SK-N-MC (cell line): ENCODE measurements at regions not wholly inside any gene's neighbourhood (a gene's known extent, or its start where the extent isn't known, plus 50 kb on each side); places are given as distances from the start of the nearest gene placed in this dataset.

Experiments
- DNase-seq: peaks from one replicate; pipeline ENCODE4 v3.0.0-alpha.2; 2011; ENCODE audit warnings: low read depth, low spot score
- H3K27ac ChIP-seq: fragments of 200-600 bp; sonication (generic); 2 replicates; pipeline ENCODE4 v1.5.1; 2016; ENCODE audit warnings: mixed run types
- H3K36me3 ChIP-seq: fragments of 200-600 bp; sonication (generic); 2 replicates; pipeline ENCODE4 v1.6.1; 2017; ENCODE audit warnings: antibody characterized with exemption, low read length, mixed read lengths; ENCODE audit not compliant: insufficient read depth
- H3K4me3 ChIP-seq: fragments of 200-600 bp; sonication (generic); 2 replicates; pipeline ENCODE4 v1.5.1; 2016
- H3K9ac ChIP-seq: fragments of 200-600 bp; sonication (generic); 2 replicates; pipeline ENCODE4 v1.8.0; 2017; ENCODE audit warnings: mixed run types, mixed read lengths; ENCODE audit not compliant: insufficient read length
- H3K9me3 ChIP-seq: fragments of 200-600 bp; sonication (generic); 2 replicates; pipeline ENCODE4 v1.6.1; 2017; ENCODE audit warnings: low read depth, mild to moderate bottlenecking, antibody characterized with exemption, low read length, moderate library complexity, mixed read lengths
- EZH2 ChIP-seq: fragments of 200-600 bp; sonication (generic); IDR thresholded peaks from one replicate; pipeline ENCODE4 v1.6.1; 2017; ENCODE audit warnings: antibody characterized with exemption
- FOXP2 ChIP-seq: optimal IDR thresholded peaks from 2 replicates; pipeline ENCODE3; 2011; ENCODE audit warnings: mild to moderate bottlenecking, moderate library complexity; ENCODE audit not compliant: insufficient read depth; ENCODE audit errors: extremely low read length, control extremely low read depth
- POLR2AphosphoS5 ChIP-seq: IDR thresholded peaks from 2 replicates; pipeline ENCODE4 v1.6.1; 2012; ENCODE audit warnings: mild to moderate bottlenecking, low read depth, low read length, borderline replicate concordance

- no peak overlapping the region for H3K27ac ChIP-seq
- H3K4me3 ChIP-seq, result no peak overlapping the region
- DNase-seq, result no peak
- TF ChIP-seq EZH2, result no peak
- TF ChIP-seq FOXP2, result no peak
- no peak for TF ChIP-seq POLR2AphosphoS5
- no peaks in the 10 kb centered on the region for H3K36me3 ChIP-seq
- H3K9me3 ChIP-seq, result no peaks in the 10 kb centered on the region
- no peak overlapping the region for H3K9ac ChIP-seq
Observed at GRCh38 chr2:199591826-199592225, 134.1 kb upstream of the SATB2 start.

- no peak for DNase-seq
- H3K9me3 ChIP-seq, result no peaks in the 10 kb centered on the region
- no peak for TF ChIP-seq POLR2AphosphoS5
Observed at GRCh38 chr2:199590321-199591203, 132.8 kb upstream of the SATB2 start.

GRCh38 chr2:199589306-199589705 lies 131.6 kb upstream of the SATB2 start:
- Histone ChIP-seq H3K27ac (no peak overlapping the region), H3K36me3 (no peaks in the 10 kb centered on the region), H3K4me3 (peak overlapping the region; percentile 72), H3K9me3 (no peaks in the 10 kb centered on the region), H3K9ac (no peak overlapping the region)
- DNase-seq, result peak; percentile 44
- TF ChIP-seq FOXP2, result peak; percentile 12
- no peak; the same call in 1 of the 2 replicates for TF ChIP-seq POLR2AphosphoS5

More at GRCh38 chr2:199590321-199591203, 132.8 kb upstream of the SATB2 start:
- no peak overlapping the region for H3K27ac ChIP-seq
- no peaks in the 10 kb centered on the region for H3K36me3 ChIP-seq
- H3K4me3 ChIP-seq, result no peak overlapping the region
- no peak overlapping the region for H3K9ac ChIP-seq

DNA sequence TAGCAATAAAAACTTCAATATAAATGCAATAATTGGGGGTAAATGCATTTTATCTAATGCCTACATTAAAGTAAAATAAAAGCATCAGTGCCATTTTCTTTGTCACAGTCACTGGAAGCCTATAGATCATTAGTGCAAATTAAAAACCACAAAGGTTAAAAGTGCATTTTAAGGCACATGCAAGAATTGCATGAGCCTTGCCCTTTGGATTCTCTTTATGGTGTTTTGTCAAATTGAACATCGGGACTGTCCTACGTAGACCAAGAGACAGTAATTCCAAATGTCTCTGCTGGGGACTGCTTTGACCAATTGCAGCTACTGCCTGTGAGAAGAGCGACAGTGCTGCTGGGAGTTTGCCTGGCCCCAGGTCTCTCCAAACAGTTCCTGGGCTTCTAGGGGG lies 130.3 kb upstream of the SATB2 start:
- H3K4me3 ChIP-seq, result no peak overlapping the region
- no peak overlapping the region for H3K27ac ChIP-seq
- H3K9ac ChIP-seq, result no peak overlapping the region
- H3K36me3 ChIP-seq, result no peaks in the 10 kb centered on the region
- no peaks in the 10 kb centered on the region for H3K9me3 ChIP-seq
- no peak for TF ChIP-seq FOXP2
- TF ChIP-seq EZH2, result no peak
- TF ChIP-seq POLR2AphosphoS5, result no peak
- DNase-seq, result no peak

DNA sequence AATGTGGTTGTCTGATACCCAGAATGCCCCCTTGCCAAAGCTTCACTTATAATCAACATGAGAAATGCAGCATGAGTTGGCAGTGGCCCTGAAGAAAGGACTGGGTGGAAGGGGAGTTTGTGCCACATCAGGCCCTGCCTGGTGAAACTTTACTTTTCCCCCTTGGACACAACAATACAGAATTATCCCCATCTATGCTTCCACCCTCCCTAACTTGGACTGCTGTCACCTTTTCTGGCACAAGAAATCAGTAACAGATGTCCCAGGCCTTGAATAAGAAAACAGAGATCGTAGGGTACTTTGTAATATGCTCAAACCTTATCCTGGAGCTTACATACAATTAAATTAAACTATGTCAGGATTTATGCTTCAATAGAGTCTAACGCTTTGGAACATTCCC lies 128.9 kb upstream of the SATB2 start:
- H3K36me3 ChIP-seq, result no peaks in the 10 kb centered on the region
- DNase-seq, result no peak
- H3K4me3 ChIP-seq, result no peak overlapping the region
- H3K27ac ChIP-seq, result no peak overlapping the region
- H3K9me3 ChIP-seq, result no peaks in the 10 kb centered on the region
- TF ChIP-seq POLR2AphosphoS5, result no peak
- TF ChIP-seq FOXP2, result no peak
- no peak for TF ChIP-seq EZH2
- H3K9ac ChIP-seq, result no peak overlapping the region

DNA sequence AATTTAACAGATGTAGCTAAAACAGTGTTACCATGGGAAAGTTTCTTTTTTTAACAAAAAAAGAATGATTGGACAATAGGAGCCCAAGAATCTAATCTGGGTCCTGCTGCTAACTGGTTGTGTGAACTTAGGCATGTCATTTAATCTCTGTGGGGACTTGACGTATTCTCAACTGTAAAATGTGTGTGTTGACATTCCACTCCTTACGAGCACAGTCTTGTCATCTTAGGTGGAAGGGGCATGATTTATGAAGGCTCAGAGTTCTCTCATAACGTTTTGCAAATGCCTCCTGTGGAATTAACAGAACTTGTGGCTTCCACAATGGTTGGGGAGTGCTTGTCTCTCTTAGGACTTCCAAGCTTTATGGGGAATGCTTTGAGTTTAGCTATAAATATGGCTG lies 125.9 kb upstream of the SATB2 start:
- Histone ChIP-seq H3K36me3 (no peaks in the 10 kb centered on the region), H3K4me3 (no peak overlapping the region), H3K9ac (no peak overlapping the region), H3K9me3 (no peaks in the 10 kb centered on the region), H3K27ac (no peak overlapping the region)
- TF ChIP-seq POLR2AphosphoS5 (no peak), FOXP2 (no peak), EZH2 (no peak)
- no peak for DNase-seq

DNA sequence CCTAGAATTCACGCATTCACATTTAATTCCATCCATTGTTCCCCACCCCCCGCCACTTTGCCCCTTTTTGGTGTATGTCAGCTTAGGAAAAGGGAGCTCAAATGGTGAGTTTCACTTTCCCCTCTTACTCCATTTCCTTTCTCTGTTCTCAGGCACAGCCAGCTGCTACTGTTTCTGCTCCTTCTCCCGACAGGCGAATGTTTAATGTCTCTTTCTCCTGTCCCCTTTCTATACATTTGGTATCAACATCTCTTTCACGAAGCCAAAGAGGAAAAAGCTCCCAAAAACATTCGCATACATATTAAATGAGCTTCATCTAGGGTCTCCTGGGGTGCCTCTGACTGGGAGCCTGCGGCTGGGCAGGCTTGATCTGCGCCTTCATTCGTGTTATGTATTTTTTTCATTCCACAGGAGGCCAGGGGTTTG lies 124.2 kb upstream of the SATB2 start:
- Histone ChIP-seq H3K4me3 (peak overlapping the region; percentile 64), H3K27ac (peak overlapping the region; percentile 63), H3K9me3 (no peaks in the 10 kb centered on the region), H3K9ac (peak overlapping the region; percentile 61), H3K36me3 (no peaks in the 10 kb centered on the region)
- TF ChIP-seq POLR2AphosphoS5, result no peak
- DNase-seq, result no peak

- no peak for TF ChIP-seq FOXP2
- TF ChIP-seq POLR2AphosphoS5, result no peak
- TF ChIP-seq EZH2, result no peak
- Histone ChIP-seq H3K9ac (peak overlapping the region; percentile 61), H3K9me3 (no peaks in the 10 kb centered on the region), H3K4me3 (peak overlapping the region; percentile 64), H3K36me3 (no peaks in the 10 kb centered on the region), H3K27ac (peak overlapping the region; percentile 63)
- no peak for DNase-seq
Observed at GRCh38 chr2:199581408-199581807, 123.7 kb upstream of the SATB2 start.

DNA sequence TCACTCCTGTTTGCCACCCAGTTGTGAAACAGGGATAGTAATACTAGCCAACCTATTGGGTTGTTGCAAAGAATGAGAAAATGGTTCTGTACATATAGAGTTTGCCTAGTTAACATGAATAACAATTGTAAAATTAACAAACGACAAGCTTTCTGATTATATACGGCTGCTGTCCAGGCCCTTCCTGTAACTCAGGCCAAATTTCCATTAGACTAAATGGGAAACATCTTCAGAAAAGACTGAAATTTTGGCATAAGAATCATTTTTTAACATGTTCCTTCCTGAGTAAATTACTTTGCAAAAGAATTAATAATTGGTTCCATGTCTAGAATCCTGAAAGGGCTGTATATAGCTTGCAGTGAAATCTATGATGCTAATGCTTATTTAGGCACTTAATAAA lies 117.7 kb upstream of the SATB2 start:
- Histone ChIP-seq H3K9ac (no peak overlapping the region), H3K9me3 (no peaks in the 10 kb centered on the region), H3K4me3 (no peak overlapping the region), H3K36me3 (no peaks in the 10 kb centered on the region), H3K27ac (no peak overlapping the region)
- TF ChIP-seq POLR2AphosphoS5 (no peak), EZH2 (no peak), FOXP2 (no peak)
- DNase-seq, result no peak
